WERI-Rb-1 (cell line): ENCODE measurements at regions not wholly inside any gene's neighbourhood (a gene's known extent, or its start where the extent isn't known, plus 50 kb on each side); places are given as distances from the start of the nearest gene placed in this dataset.
"Not testable (repeated sequence)": the region's sequence is repeated elsewhere in the genome, so short reads cannot be mapped to it uniquely, and the experiment has no call there.

Source experiments
- DNase-seq: peaks from one replicate; pipeline ENCODE4 v3.0.0-alpha.2; 2020
- H3K27ac ChIP-seq: fragments of 250-450 bp; sonication (Bioruptor Pico); 2 replicates; pipeline ENCODE4 v1.5.1; 2020; ENCODE audit warnings: mild to moderate bottlenecking, moderate library complexity
- H3K27me3 ChIP-seq: fragments of 250-450 bp; sonication (Bioruptor Pico); 2 replicates; pipeline ENCODE4 v1.5.1; 2021; ENCODE audit warnings: mild to moderate bottlenecking, low read depth, moderate library complexity; ENCODE audit not compliant: insufficient read depth, severe bottlenecking
- H3K36me3 ChIP-seq: fragments of 250-450 bp; sonication (Bioruptor Pico); 2 replicates; pipeline ENCODE4 v1.5.1; 2020; ENCODE audit warnings: mild to moderate bottlenecking, moderate library complexity
- H3K4me3 ChIP-seq: 2 replicates; pipeline ENCODE4 v1.5.1; 2011; ENCODE audit warnings: low read depth, mild to moderate bottlenecking, control low read depth, low read length
- H3K9me3 ChIP-seq: fragments of 250-450 bp; sonication (Bioruptor Pico); 2 replicates; pipeline ENCODE4 v1.5.1; 2021; ENCODE audit warnings: mild to moderate bottlenecking, moderate library complexity; ENCODE audit not compliant: severe bottlenecking
- TF ChIP-seq, protein P1 (sequence below): IDR thresholded peaks from 2 replicates; pipeline ENCODE4 v1.5.1; 2011; ENCODE audit warnings: low read depth, mild to moderate bottlenecking, control low read depth, inconsistent platforms, low read length

DNA sequence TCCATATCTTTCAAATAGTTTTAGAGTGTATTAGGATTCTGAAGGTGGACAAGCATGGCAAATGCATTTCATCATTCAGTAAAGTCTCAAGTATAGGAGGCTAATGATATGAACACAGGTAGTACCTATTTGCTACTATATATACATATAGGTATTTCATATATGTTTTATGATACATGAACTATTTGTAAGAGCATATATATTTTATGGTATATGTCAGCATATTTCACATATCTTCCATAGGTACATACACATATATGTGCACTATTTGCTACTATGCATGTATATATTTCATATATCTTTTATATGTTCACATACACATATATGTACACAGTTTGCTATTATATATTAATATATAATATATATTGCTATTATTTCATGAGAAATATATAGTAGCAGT, 1291.7 kb upstream of the MIR17HG start:
- TF ChIP-seq, protein P1, sequence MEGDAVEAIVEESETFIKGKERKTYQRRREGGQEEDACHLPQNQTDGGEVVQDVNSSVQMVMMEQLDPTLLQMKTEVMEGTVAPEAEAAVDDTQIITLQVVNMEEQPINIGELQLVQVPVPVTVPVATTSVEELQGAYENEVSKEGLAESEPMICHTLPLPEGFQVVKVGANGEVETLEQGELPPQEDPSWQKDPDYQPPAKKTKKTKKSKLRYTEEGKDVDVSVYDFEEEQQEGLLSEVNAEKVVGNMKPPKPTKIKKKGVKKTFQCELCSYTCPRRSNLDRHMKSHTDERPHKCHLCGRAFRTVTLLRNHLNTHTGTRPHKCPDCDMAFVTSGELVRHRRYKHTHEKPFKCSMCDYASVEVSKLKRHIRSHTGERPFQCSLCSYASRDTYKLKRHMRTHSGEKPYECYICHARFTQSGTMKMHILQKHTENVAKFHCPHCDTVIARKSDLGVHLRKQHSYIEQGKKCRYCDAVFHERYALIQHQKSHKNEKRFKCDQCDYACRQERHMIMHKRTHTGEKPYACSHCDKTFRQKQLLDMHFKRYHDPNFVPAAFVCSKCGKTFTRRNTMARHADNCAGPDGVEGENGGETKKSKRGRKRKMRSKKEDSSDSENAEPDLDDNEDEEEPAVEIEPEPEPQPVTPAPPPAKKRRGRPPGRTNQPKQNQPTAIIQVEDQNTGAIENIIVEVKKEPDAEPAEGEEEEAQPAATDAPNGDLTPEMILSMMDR, result no peak
- Histone ChIP-seq H3K36me3 (no peaks in the 10 kb centered on the region), H3K27me3 (no peaks in the 10 kb centered on the region), H3K27ac (no peak overlapping the region), H3K4me3 (no peak overlapping the region), H3K9me3 (no peaks in the 10 kb centered on the region)
- no peak for DNase-seq

DNA sequence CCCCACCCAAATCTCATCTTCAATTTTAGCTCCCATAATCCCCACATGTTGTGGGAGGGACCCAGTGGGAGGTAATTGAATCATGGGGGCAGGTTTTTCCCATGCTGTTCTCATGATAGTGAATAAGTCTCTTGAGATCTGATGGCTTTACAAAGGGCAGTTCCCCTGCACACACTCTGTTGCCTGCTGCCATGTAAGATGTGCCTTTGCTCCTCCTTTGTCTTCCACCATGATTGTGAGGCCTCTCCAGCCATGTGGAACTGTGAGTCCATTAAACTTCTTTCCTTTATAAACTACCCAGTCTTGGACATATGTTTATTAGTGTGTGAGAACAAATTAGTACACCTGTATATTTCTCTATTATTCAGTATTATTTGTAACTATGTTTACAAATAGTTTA, 1283.3 kb upstream of the MIR17HG start:
- not testable (repeated sequence) for H3K27me3 ChIP-seq, H3K9me3 ChIP-seq, H3K4me3 ChIP-seq, DNase-seq, H3K27ac ChIP-seq, H3K36me3 ChIP-seq

- peaks cover 4% of the 10 kb centered on the region for H3K9me3 ChIP-seq
- H3K4me3 ChIP-seq, result no peak overlapping the region
- no peak overlapping the region for H3K27ac ChIP-seq
- no peaks in the 10 kb centered on the region for H3K36me3 ChIP-seq
- no peak for DNase-seq
- TF ChIP-seq, protein P1, result no peak
- H3K27me3 ChIP-seq, result no peaks in the 10 kb centered on the region
Observed at GRCh38 chr13:90068658-90069057, 1278.8 kb upstream of the MIR17HG start.

- H3K27me3 ChIP-seq, result no peaks in the 10 kb centered on the region
- DNase-seq, result no peak
- no peaks in the 10 kb centered on the region for H3K9me3 ChIP-seq
- TF ChIP-seq, protein P1, result no peak
- no peak overlapping the region for H3K4me3 ChIP-seq
- no peak overlapping the region for H3K27ac ChIP-seq
- no peaks in the 10 kb centered on the region for H3K36me3 ChIP-seq
Observed at GRCh38 chr13:90070362-90070761, 1277.1 kb upstream of the MIR17HG start.

- TF ChIP-seq, protein P1, result no peak
- DNase-seq, result no peak
- no peak overlapping the region for H3K4me3 ChIP-seq
- no peaks in the 10 kb centered on the region for H3K9me3 ChIP-seq
- no peaks in the 10 kb centered on the region for H3K27me3 ChIP-seq
- H3K36me3 ChIP-seq, result no peaks in the 10 kb centered on the region
- H3K27ac ChIP-seq, result no peak overlapping the region
Observed at GRCh38 chr13:90070837-90071525, 1276.5 kb upstream of the MIR17HG start.

DNA sequence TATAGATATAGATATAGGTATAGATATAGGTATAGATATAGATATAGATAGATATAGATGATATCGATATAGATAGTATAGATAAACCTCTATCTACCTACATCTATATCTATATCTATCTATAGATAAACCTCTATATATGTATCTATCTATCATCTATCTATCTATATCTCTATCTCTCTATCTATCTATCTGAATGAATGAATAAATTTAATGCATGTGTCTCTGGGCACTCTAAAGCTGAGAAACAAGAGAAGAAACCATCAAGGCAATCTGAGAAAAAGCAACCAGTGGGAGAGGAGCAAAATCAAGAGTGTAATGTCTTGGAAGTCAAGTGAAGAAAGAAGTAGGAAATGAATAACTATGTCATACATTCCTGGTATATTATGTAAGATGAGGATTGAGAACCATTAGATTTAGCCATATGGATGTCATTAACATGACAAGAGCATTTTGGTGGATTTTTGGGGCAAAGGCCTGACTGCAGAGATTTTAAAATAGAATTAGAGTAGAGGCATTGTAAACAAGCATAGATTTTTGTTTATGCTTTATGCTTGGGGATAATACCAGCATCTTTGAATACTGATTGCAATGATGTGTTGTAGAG, 1262.7 kb upstream of the MIR17HG start:
- no peak for DNase-seq
- no peak overlapping the region for H3K27ac ChIP-seq
- no peak overlapping the region for H3K4me3 ChIP-seq
- no peaks in the 10 kb centered on the region for H3K36me3 ChIP-seq
- no peaks in the 10 kb centered on the region for H3K27me3 ChIP-seq
- TF ChIP-seq, protein P1, result no peak
- H3K9me3 ChIP-seq, result no peaks in the 10 kb centered on the region
